GM15510 (cell line): ENCODE measurements at regions not wholly inside any gene's neighbourhood (a gene's known extent, or its start where the extent isn't known, plus 50 kb on each side); places are given as distances from the start of the nearest gene placed in this dataset.

Source experiments
- POLR2A ChIP-seq: IDR thresholded peaks from 3 replicates; pipeline ENCODE4 v1.6.1; 2011; ENCODE audit warnings: borderline replicate concordance; ENCODE audit not compliant: insufficient read length; ENCODE audit errors: extremely low read depth

DNA sequence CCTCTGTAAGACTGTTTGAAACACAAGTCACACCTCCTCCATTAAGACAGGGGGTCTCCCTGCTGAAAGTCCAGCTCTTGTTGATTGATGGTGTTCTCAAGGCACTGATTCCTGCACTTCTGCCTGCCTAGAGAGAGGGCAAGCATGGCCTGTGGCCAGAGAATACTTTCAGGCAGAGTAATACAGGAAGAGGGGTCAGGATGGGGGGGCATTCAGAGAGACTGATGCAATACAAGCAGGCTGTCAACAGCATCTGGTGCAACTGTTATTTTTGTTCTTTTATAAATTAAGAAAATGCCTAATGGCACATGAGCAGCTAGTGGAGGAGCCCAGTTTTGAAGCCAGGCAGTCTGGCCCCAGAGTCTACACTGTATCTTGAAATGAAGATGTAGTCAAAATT is 302.2 kb downstream of the DIRAS2 start:
- TF ChIP-seq POLR2A, result no peak

DNA sequence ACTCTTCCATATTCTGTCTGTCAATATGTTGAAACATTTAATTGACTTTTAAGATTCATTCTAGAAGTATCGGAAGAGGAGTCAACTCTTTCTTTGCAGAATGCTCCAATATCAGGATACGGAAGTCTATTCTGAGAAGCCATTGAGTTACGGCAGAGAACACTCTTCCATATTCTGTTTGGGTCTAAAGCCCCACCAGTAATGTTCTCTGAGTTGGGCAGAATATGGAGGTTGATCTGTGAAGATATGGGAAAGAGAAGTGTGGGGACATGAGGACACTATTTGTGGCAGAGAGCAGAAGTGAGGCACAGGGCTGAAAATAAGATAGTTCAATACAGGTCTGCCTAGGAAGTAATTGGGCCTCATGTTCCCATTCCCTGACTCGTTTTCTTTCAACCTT is 300.0 kb downstream of the DIRAS2 start:
- TF ChIP-seq POLR2A, result no peak

DNA sequence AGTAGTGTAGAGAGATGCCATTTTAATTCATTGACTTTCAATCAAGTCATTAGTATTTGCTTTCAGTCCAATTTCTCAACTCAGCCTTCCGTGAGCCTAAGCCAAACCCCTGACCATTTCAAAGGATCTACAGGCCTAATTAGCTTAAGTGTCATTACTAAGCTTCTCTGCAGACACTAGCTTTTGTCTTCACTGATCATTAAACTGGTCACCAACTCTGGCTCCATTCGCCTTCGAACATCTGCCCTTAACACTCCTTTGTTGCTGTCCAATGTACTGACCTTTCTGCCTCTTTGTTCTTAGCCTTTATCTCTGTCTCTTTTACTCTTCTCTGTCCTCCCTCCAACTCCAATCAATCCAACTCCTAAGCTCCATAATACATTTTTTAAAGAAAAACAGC is 299.3 kb downstream of the DIRAS2 start:
- TF ChIP-seq POLR2A, result no peak

- no peak for TF ChIP-seq POLR2A
These were observed 298.6 kb downstream of the DIRAS2 start for GRCh38 chr9:90343991-90344390.

DNA sequence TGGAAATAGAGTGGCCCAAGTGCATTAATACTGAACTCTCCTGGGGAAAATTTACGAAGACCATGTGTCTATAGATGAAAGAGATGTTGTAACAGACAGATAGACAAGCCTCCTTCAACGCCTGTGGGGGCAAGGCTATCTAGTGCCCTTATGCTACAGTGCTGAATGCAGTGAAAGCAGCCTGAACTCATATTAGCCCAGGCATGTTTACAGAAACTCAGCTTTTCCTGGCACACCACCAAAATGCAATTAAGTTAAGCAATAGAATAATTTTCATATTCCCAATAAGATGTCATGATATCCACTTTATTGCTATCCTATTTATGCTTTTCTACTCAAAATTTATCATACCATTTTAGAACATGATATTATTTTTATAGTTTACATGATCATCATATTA is 277.0 kb downstream of the DIRAS2 start:
- no peak for TF ChIP-seq POLR2A

DNA sequence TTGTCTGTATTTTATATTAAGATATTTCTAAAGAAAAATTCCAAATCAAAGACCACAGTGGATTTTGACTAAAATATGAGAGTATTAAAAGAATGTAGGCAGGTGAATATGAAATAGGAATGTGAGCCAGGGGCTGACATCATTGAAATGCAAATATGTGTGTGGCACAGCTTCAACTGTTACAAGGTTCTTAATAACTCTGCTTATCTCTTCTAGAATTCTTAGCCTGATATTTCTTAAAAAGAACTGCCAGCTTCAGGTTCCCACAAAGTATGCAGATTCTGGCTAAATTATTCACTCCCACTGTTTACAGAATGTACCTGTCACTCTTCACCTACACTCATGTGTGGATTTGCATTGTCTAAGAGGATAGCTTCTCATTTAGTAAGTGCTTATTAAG is 274.4 kb downstream of the DIRAS2 start:
- no peak for TF ChIP-seq POLR2A

DNA sequence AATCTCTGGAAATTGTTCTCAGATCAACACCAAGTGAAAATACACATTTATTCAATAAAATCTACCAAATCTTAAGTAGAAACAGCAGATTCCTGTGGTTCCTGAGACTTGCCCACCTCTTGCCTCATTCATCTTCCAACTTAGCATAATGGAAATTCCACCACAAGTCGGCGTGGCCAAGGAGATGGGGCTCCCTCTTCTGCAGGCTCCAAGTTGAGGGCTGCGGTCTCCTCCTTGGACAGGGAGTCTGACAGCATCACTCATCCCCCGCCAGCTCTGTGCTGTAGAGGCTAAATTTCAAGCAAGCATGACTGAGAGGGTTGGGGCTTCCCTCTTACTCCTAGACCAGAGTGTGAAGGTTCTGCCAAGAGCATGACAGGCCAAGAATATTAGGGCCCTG is 273.7 kb downstream of the DIRAS2 start:
- no peak for TF ChIP-seq POLR2A

DNA sequence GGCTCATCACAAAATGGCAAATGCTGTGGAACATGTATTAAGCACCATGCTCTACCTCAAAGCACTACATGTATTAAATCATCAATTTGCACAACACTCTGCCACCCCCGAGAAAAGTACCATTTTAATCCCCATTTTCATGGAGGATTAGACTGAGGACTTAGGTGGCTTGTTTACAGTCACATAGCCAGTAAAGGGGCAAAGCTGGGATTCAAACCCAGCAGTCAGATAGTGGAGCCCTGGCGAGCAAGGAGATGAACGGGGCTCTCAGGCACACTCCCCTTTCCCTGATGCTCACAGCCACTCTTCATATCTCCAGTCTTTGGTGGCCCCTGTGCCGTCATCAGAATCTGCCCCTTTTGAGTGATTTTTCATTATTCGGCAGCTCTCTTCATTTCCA is 262.9 kb downstream of the DIRAS2 start:
- TF ChIP-seq POLR2A, result no peak

- no peak for TF ChIP-seq POLR2A
These were observed 257.5 kb downstream of the DIRAS2 start for GRCh38 chr9:90385146-90385545.

DNA sequence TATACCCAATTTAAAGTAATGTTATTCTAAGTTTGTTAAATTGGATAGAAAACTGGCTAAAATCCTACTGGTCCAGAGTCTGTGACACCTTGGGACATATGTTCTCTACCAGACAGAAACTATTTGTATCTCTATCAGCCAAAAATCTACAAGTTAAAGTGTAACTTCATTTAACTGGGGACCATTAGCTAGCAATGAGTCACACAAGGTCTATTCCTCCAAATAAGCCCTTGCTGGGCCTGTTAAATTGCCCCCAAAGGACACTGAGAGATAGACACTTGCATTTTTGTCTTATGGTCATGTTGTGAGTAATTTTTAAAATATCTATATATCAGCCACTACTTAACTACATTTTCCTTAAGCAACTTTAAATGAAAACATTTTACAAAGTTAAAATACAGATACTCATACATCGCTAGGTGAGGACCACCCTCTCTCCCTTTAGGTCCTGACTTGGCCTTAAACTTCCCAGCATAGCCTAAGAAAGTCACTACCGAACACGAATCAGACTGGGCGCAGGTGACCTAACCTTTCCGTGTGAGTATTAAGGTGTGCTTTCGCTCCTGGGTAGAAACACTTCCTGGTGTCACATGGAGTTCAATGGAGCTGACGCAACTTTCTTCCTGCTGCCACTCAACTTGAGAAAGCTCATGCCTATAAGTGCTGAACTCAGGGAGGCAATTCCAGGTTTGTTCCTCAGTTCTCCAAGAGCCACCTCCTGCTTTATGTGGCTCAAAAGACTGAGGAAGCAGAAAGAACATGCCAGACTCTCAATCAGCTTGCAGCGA is 249.1 kb downstream of the DIRAS2 start:
- no peak for TF ChIP-seq POLR2A

GRCh38 chr9:90394871-90395270 is 247.8 kb downstream of the DIRAS2 start:
- TF ChIP-seq POLR2A, result no peak

DNA sequence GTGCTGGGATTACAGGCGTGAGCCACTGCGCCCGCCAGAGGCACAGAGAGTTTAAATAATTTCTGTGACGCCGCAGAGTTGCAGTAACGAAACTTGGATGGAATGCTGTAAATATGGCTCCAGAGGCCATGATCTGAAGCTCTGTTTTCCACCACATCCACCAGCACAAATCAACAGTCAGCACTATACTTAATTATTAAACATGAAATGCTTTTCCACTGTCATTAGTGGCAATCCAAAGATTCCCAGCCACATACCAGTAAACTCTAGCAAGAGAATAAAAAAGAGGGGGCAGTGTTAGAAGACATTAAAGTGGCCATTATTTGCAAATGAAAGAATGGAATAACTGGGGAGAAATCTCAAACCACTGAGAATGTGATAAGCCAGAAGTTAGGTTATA is 242.5 kb downstream of the DIRAS2 start:
- no peak for TF ChIP-seq POLR2A

DNA sequence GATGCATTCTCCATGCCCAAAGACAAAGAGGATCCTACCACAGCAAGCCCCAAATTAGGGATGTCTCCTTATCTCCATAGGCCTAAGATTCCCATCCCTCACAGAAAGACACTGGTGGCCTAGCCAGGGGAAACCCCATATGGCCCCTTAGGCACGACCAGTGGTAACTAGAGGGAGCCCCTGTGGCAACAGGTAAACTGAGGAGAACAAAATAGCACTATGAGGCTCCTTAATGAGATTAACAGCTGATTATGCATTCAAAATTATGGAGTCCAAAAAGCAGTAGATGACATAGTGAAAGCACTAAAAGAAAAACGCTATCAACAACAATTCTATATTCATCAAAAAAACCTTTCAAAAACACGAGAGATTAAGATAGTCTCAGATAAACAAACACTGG is 234.0 kb downstream of the DIRAS2 start:
- TF ChIP-seq POLR2A, result no peak

GRCh38 chr9:90419221-90419851 is 223.3 kb downstream of the DIRAS2 start:
- TF ChIP-seq POLR2A, result no peak

DNA sequence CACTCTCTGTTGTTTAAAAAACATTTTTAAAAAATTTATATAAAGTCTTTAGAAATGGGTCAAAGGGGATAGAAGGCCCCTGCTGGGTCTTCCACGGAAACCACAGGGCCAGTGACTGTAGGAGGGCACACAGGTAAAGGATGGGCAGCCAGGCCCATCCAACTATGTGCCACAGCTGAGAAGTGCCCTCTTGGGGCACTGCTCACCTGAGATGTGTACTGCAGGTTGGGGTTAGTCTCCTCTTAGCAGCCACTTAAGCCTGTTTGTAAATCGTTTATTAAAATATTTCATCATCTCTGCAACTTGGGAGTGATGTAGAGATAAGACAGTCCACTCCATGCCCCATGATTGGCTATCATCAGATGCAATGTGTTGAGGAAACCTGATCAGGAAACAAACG is 222.4 kb downstream of the DIRAS2 start:
- TF ChIP-seq POLR2A, result no peak
